ENCODE measurements at regions not wholly inside any gene's neighbourhood (a gene's known extent, or its start where the extent isn't known, plus 50 kb on each side); places are given as distances from the start of the nearest gene placed in this dataset.

DNA sequence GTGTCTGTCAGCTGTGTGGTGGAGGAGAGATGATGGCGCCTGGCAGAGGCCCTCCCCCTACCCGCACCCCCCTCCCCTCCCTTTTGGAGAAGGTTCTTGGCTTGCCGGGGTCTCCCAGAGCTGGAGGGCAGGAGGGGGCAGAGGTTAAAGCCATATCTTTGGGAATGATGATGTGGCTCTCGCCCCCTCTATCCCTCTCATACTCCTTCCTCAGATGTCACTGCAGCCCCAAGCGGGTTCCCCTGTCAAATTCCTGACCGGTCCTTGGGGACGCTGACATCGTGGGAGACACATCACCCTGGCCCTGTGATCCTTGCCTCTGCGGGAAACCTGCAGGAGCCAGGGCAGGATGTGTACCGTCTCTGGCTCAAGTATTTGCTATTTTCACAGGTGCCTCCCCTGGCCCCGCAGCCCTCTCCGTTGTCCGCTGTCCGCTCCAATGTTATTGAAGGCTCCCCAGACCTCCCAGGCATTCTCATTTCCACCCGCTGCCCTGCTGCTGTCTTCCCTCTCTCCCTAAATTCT, 109.5 kb downstream of the FOXD1 start:
- Mint-ChIP-seq H3K9me3 (no peaks in the 10 kb centered on the region), H3K4me1 (ENCODE audit: low read depth) (no peaks in the 10 kb centered on the region), H3K27me3 (ENCODE audit: low read depth) (peaks cover 32% of the 10 kb centered on the region), H3K4me3 (no peak overlapping the region), H3K27ac (no peak overlapping the region), H3K36me3 (ENCODE audit: low read depth) (no peaks in the 10 kb centered on the region)

DNA sequence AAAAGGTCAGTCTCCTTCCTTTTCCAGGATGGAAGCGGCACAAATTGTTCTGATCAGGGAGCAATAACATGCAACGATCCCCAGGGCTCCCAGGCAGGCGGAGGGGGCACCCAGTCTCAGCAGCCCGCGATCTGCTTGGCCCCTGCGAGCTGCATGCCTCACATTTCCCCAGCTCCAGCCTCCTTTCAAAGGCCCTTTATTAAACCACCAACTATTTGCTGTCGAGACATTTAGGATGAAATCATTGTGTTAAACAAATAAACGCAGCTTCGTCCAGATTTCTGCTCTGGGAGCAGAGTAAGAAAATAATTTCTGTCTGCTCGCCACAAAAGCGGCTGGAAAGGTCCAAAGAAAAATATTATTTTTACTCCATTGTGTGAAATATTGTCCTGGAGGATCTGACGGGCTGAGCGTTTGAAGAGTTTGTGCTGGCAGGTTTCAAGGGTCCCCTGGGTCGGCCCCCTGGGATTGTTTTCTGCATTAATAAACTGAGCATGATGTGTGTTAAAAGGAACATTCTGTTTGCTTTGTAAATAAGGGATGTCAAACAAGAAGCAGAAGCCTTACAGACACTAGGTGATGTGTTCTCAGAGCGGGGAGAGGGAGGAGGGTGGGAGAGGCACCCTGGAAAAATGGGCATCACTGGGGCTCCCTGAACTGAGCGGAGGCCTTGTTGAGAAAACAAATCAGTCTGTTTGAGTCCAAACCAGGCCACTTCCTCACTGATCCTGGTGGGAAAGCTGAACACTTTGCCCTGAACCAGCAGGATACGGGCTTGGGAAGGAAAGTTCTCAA, 110.1 kb downstream of the FOXD1 start:
- Mint-ChIP-seq H3K27ac (no peak overlapping the region), H3K4me3 (no peak overlapping the region), H3K9me3 (no peaks in the 10 kb centered on the region), H3K27me3 (ENCODE audit: low read depth) (peaks cover 35% of the 10 kb centered on the region), H3K36me3 (ENCODE audit: low read depth) (no peaks in the 10 kb centered on the region), H3K4me1 (ENCODE audit: low read depth) (no peaks in the 10 kb centered on the region)

DNA sequence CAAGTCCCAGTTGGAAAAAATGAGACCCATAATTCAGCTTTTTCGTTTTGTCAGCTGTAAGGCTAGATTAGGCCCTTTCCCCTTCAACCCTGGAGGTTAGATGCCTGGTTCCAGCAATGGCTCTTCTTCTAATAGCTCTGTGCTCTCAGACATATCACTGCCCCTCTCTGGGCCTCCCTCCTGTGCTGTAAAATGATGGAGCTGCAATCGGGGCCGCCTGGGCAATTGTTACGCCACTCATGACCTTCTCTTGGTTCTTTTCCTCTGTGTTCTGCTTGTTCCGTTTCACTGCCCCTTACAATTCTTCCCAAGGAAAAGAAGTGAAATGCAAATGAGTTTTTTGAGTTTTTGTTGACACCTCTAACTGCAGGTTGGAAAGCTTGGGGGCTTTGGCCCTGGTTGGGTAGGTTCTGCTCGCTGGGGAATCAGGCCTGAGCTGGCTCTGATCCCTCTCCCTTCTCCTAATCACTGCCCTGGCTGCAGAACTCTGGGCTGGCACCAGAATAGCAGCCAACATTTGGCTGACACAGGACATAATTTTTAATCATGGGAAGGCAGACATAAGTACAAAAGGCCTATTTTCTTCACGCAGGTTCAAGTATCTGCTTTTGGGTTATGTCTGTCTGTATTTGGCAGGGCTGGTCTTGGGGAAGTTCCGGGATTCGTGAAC, 110.9 kb downstream of the FOXD1 start:
- no peaks in the 10 kb centered on the region for H3K36me3 Mint-ChIP-seq (ENCODE audit: low read depth)
- no peaks in the 10 kb centered on the region for H3K9me3 Mint-ChIP-seq
- no peak overlapping the region for H3K27ac Mint-ChIP-seq
- peaks cover 35% of the 10 kb centered on the region for H3K27me3 Mint-ChIP-seq (ENCODE audit: low read depth)
- no peaks in the 10 kb centered on the region for H3K4me1 Mint-ChIP-seq (ENCODE audit: low read depth)
- H3K4me3 Mint-ChIP-seq = no peak overlapping the region

DNA sequence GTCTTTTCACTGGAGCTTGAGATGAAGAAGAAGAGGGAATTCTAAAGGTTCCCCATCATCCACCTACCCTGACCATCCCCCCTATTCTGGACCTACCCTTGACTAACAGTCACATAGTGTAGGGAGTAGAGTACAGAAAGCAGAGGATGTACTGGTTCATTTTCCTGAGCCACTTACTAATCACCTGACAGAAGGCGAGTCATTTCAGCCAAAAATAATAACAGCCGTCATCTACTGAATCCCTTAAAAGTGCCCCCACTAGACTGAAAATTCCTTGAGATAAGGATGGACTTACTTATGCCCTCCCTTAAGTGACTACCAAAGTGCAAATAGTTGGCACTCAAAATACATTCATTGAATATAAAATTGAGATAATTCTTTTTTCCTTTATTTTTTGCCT, 112.2 kb downstream of the FOXD1 start:
- Mint-ChIP-seq H3K4me1 (ENCODE audit: low read depth) (no peaks in the 10 kb centered on the region), H3K4me3 (no peak overlapping the region), H3K27ac (no peak overlapping the region), H3K27me3 (ENCODE audit: low read depth) (peaks cover 35% of the 10 kb centered on the region), H3K36me3 (ENCODE audit: low read depth) (no peaks in the 10 kb centered on the region), H3K9me3 (no peaks in the 10 kb centered on the region)

DNA sequence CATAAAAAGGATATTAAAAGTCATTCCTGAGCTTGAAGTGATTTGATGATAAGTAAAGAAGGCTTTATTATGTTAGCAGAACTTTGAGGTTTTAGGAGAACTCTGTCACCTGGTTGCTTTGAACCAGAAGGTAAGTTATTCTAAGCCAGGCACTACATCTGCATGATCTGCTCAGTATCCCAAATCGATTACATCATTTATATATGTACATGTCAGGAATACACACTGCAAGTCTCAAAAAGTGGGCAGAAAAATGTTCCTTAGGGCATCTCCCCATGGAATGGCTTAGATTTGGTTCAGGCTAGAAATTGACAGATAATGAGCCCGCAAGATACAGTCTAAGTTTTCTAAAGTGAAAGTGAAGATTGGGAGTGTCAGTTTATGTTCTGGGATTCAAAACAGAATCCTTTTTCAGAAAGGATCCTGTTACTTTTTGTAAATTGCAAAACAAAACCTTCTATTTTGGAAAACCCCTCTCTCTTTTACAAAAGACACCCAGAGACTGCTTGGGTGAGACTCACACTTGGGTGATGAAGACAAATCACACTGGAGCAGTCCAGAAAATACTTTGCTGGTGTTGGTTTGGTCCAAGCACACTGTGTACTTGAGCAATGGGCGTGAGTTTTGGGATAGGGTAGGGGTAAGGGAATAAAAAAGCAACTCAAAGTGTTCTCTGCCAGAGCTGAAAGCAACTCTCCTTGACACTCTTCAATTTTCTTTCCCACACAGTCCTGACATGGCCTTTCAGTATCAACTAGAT, 114.5 kb downstream of the FOXD1 start:
- Mint-ChIP-seq H3K4me1 (ENCODE audit: low read depth) (no peaks in the 10 kb centered on the region), H3K27me3 (ENCODE audit: low read depth) (peaks cover 37% of the 10 kb centered on the region)

DNA sequence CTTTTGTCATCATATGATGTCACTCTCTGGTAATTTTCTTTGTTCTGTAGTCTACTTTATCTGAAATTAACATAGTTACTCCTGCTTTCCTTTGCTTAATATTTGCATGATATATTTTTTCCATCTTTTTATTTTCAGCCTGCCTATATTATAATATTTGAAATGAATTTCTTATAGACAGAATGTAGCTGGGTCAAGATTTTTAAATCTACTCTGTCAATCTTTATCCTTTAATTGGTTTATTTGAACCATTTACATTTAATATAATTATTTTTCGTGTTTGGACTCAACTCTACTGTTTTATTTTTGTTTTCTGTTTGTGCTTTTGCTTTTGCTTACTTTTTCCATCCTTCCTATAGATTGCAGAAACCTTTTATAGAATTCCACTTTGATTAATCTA, 118.0 kb downstream of the FOXD1 start:
- H3K4me1 Mint-ChIP-seq (ENCODE audit: low read depth) = no peaks in the 10 kb centered on the region
- peaks cover 26% of the 10 kb centered on the region for H3K27me3 Mint-ChIP-seq (ENCODE audit: low read depth)

More for the DNA sequence above, 114.5 kb downstream of the FOXD1 start:
- H3K36me3 Mint-ChIP-seq (ENCODE audit: low read depth) = no peaks in the 10 kb centered on the region
- H3K27ac Mint-ChIP-seq = no peak overlapping the region
- peaks cover 5% of the 10 kb centered on the region for H3K9me3 Mint-ChIP-seq
- H3K4me3 Mint-ChIP-seq = no peak overlapping the region

DNA sequence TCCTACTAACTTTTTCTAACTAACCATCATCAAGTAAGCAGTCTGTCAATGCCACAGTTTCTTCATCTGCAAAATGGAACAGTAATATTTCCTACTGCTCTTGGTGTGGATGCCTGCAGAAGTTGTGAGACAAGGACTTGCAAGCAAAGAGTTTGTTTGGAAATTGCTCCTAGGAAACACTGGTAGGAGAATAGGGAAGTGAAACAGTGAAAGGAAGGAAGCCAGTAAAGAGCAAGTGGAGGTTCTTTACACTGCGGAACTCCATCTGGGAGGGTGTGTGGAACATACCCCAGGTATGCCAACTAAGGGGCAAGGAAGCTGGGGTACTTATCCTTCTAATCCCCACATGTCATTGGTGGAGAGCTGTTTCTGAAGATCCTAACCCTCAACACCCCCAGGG, 119.9 kb downstream of the FOXD1 start:
- Mint-ChIP-seq H3K4me3 (no peak overlapping the region), H3K27me3 (ENCODE audit: low read depth) (peaks cover 19% of the 10 kb centered on the region), H3K27ac (no peak overlapping the region), H3K4me1 (ENCODE audit: low read depth) (no peaks in the 10 kb centered on the region), H3K9me3 (peaks cover 5% of the 10 kb centered on the region), H3K36me3 (ENCODE audit: low read depth) (no peaks in the 10 kb centered on the region)

More for the DNA sequence above, 118.0 kb downstream of the FOXD1 start:
- peaks cover 5% of the 10 kb centered on the region for H3K9me3 Mint-ChIP-seq
- H3K4me3 Mint-ChIP-seq = no peak overlapping the region
- no peak overlapping the region for H3K27ac Mint-ChIP-seq
- H3K36me3 Mint-ChIP-seq (ENCODE audit: low read depth) = no peaks in the 10 kb centered on the region

DNA sequence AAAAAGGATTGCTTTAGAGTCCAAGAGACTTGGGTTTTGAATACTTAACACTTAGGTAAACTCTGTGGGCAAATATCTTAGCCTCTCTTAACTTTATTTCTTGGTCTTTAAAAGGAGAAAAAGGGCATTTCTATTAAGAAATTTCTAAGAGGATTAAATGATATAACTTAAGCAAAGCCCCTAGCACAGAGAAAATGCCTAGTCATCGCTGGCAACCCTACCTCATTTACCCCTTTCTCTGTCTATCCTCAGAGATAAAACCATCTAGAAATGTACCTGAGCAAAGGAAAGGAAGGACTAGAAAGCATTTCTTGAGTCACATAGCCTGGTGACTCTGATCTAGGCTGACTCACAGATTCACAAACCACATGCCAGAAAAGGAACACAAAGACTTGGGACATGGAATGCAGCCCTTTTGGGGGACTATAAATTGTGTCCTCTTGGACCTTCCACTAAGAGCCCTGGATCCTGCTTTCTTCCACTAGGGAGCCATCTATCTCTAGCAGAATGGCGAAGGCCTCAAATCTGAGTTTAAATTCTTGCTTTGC, 120.6 kb downstream of the FOXD1 start:
- H3K4me1 Mint-ChIP-seq (ENCODE audit: low read depth) = no peaks in the 10 kb centered on the region
- H3K9me3 Mint-ChIP-seq = peaks cover 5% of the 10 kb centered on the region
- H3K4me3 Mint-ChIP-seq = no peak overlapping the region
- peaks cover 19% of the 10 kb centered on the region for H3K27me3 Mint-ChIP-seq (ENCODE audit: low read depth)
- H3K36me3 Mint-ChIP-seq (ENCODE audit: low read depth) = no peaks in the 10 kb centered on the region
- H3K27ac Mint-ChIP-seq = no peak overlapping the region

DNA sequence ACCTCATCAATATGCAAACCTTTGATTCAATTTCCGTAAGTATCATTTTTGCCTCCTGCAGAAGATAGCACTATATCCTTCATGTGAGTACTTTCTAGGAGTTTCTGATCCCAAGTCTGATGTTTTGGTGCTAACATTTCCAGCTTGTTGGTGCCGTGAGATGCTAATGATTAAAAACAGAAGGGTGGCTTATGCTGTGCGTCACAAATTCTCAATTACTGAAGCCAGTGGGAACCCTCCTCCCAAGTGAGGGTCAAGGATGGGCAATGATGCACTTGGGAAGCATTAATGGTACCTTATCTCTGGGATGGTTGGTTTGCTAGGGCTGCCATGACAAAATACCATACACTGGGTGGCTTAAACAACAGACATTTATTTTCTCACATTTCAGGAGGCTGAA, 123.0 kb downstream of the FOXD1 start:
- no peaks in the 10 kb centered on the region for H3K36me3 Mint-ChIP-seq (ENCODE audit: low read depth)
- no peaks in the 10 kb centered on the region for H3K4me1 Mint-ChIP-seq (ENCODE audit: low read depth)
- H3K27me3 Mint-ChIP-seq (ENCODE audit: low read depth) = peaks cover 22% of the 10 kb centered on the region
- no peak overlapping the region for H3K4me3 Mint-ChIP-seq
- H3K27ac Mint-ChIP-seq = no peak overlapping the region
- peaks cover 2% of the 10 kb centered on the region for H3K9me3 Mint-ChIP-seq

DNA sequence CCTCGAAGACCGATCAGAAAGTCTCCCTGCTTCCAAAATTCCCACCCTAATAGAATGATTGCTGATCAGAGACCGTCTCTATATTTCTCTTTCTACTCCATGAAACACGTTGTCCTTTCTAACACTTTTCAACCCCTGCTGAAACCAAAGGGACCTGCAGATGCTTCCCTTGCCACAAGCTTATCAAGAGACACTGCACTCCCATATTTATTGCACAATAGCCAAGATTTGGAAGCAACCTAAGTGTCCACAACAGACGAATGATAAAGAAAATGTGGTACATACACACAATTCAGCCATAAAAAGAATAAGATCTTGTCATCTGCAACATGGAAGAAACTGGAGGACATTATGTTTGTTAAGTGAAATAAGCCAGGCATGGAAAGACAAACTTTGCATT, 125.1 kb downstream of the FOXD1 start:
- Mint-ChIP-seq H3K27ac (no peak overlapping the region), H3K9me3 (no peaks in the 10 kb centered on the region), H3K27me3 (ENCODE audit: low read depth) (peaks cover 22% of the 10 kb centered on the region), H3K4me1 (ENCODE audit: low read depth) (no peaks in the 10 kb centered on the region), H3K4me3 (no peak overlapping the region), H3K36me3 (ENCODE audit: low read depth) (no peaks in the 10 kb centered on the region)

DNA sequence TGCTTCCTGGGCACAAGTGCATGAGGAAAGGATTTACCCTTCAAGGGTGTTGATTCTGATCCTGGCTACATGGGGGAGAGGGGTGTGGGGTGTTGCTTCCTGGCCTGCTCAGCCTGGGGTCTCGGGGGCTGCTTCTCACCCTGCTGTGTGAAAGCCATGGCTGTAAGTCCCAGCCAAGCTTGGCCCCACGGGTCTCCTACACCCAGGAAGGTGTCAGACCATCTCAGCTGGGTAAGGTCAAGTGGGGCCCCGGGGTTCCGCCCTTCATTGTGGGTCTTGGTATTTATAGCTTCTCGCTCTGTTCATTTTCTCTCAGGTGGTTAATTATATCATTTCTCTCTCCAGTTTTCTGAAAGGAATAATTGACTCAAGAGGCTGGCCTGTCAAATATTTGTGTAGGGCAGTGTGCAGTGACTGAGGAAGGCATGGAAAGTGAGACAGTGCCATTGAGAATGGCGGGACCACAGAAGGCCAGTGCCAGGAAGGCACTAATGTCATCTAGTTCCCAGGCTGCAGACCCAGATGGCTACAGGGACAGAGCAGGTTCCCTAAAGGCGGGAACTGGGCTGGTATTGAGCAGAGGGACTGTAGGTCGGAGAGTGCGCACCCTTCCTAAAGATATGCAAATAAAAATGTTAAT, 126.0 kb downstream of the FOXD1 start:
- peaks cover 20% of the 10 kb centered on the region for H3K27me3 Mint-ChIP-seq (ENCODE audit: low read depth)
- no peak overlapping the region for H3K27ac Mint-ChIP-seq
- H3K9me3 Mint-ChIP-seq = no peaks in the 10 kb centered on the region
- no peaks in the 10 kb centered on the region for H3K36me3 Mint-ChIP-seq (ENCODE audit: low read depth)
- H3K4me3 Mint-ChIP-seq = no peak overlapping the region
- no peaks in the 10 kb centered on the region for H3K4me1 Mint-ChIP-seq (ENCODE audit: low read depth)

DNA sequence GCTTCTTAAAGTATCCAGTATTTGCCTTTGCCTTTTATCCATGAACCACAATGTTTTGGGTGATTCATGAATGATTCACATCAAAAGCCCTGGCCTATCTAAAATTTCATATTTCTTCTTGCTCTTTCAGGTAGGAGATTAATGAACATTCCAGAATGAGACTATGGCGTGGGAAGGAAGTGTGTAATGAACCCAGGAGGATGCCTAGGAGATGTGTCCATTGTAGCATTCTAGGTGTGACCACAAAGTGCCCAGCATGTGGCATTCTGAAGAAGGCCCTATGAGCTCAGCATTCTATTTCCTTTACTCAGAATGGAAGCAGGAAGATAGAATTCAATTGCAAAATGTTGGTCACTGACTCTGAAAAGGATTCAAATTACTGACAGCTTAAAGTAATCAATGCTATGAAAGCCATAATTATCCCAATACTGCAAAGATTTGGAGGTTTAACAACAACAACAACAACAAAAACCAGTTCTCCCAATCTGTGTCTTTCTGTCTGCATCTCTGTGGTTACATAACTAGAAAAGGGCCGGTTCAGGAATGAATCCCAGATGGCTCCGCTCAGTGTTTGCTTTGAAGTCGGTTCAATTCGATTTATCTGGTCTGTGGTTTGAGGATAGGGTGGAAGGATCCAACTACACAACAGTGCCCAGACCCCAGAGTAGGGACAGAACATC, 126.7 kb downstream of the FOXD1 start:
- peaks cover 20% of the 10 kb centered on the region for H3K27me3 Mint-ChIP-seq (ENCODE audit: low read depth)
- no peak overlapping the region for H3K27ac Mint-ChIP-seq
- no peaks in the 10 kb centered on the region for H3K4me1 Mint-ChIP-seq (ENCODE audit: low read depth)
- no peaks in the 10 kb centered on the region for H3K9me3 Mint-ChIP-seq
- no peaks in the 10 kb centered on the region for H3K36me3 Mint-ChIP-seq (ENCODE audit: low read depth)
- no peak overlapping the region for H3K4me3 Mint-ChIP-seq

DNA sequence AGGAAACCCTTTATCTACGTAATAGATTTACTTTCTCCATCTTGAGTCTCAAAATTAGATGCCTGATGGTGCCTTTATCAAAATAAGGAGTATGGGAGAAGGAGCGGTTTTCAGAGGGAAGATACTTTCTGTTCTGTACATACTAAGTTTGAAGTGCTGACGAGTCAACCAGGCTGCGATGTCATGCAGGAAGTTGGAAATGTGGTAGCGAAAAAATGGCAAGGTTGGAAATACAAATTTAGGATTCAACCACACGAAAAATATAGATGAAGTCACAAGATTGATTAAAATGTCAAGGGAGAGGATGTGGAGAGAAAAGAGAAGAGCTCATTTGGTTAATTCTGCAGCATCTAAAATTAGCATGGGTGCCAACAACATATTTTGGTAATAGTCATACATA, 129.5 kb downstream of the FOXD1 start:
- H3K36me3 Mint-ChIP-seq (ENCODE audit: low read depth) = no peaks in the 10 kb centered on the region
- no peaks in the 10 kb centered on the region for H3K4me1 Mint-ChIP-seq (ENCODE audit: low read depth)
- no peaks in the 10 kb centered on the region for H3K9me3 Mint-ChIP-seq
- H3K27me3 Mint-ChIP-seq (ENCODE audit: low read depth) = peaks cover 36% of the 10 kb centered on the region
- no peak overlapping the region for H3K4me3 Mint-ChIP-seq
- no peak overlapping the region for H3K27ac Mint-ChIP-seq

DNA sequence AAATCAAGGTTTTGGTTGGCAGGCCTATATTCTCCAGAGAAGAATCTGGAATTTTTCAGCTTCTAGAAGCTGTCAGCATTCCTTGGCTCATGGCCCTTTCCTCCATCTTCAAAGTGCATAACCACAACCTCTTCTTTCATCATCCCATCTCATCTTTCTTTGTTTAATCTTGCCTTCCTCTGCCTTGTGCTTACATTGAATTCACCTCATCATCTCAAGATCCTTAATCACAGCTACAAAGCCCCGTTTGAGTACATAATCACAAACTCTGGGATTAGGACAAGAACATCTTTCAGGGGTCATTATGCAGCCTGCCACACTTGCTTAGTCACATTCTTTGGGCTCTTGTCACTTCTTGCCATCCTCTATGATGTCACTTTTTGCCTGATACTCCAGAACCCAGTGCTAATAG, 130.3 kb downstream of the FOXD1 start:
- Mint-ChIP-seq H3K4me3 (no peak overlapping the region), H3K4me1 (ENCODE audit: low read depth) (no peaks in the 10 kb centered on the region), H3K27me3 (ENCODE audit: low read depth) (peaks cover 43% of the 10 kb centered on the region), H3K36me3 (ENCODE audit: low read depth) (no peaks in the 10 kb centered on the region), H3K27ac (no peak overlapping the region), H3K9me3 (no peaks in the 10 kb centered on the region)
